PC-9 (cell line): ENCODE measurements at regions not wholly inside any gene's neighbourhood (a gene's known extent, or its start where the extent isn't known, plus 50 kb on each side); places are given as distances from the start of the nearest gene placed in this dataset.

Source experiments
- CTCF ChIP-seq: fragments of 200-600 bp; sonication (generic); conservative IDR thresholded peaks from 2 replicates; pipeline ENCODE4 v1.6.1; 2017; ENCODE audit warnings: mixed run types, antibody characterized with exemption, mild to moderate bottlenecking, moderate library complexity
- EZH2 ChIP-seq: fragments of 200-600 bp; sonication (generic); IDR thresholded peaks from 2 replicates; pipeline ENCODE4 v1.8.0; 2017; ENCODE audit warnings: antibody characterized with exemption, low read depth

GRCh38 chr2:8409461-8410260 is 272.2 kb upstream of the ID2 start:
- TF ChIP-seq CTCF (no peak), EZH2 (no peak)
